Pancreas (tissue), 10 donors: ENCODE measurements at regions not wholly inside any gene's neighbourhood (a gene's known extent, or its start where the extent isn't known, plus 50 kb on each side); places are given as distances from the start of the nearest gene placed in this dataset.

Experiments
- ATAC-seq, 4 donors: fragments of 200-7000 bp; cut with Tn5 transposase; one replicate each; pipeline versions ENCODE4 v1.8.0 to v1.9.1; 2020; ENCODE audit warnings: mild to moderate bottlenecking in 4 of 4, moderate library complexity in 4 of 4
- DNase-seq, 6 donors: peaks; one replicate each; pipeline ENCODE4 v3.0.0-alpha.2; 2020
- FAIRE-seq: peaks from 2 replicates; lab custom pipeline; 2012; peaks lifted over from hg19 to GRCh38; lab: Jason Lieb, UNC
- H3K27ac ChIP-seq, 4 donors: fragments of 200-600 bp; sonication (generic); 1 replicate in 3 of 4; 2 replicates in 1 of 4; pipeline versions ENCODE4 v1.5.0 to v1.8.0; 2020
- H3K27me3 ChIP-seq, 4 donors: fragments of 200-600 bp; one replicate each; pipeline ENCODE4 v1.8.0; 2021
- H3K36me3 ChIP-seq, 3 donors: fragments of 200-600 bp; sonication (generic) in 1 of 3; one replicate each; pipeline versions ENCODE4 v1.5.0 to v1.8.0; 2020 to 2021
- H3K4me1 ChIP-seq, 3 donors: fragments of 200-600 bp; one replicate each; pipeline ENCODE4 v1.8.0; 2021
- H3K4me3 ChIP-seq, 4 donors: fragments of 200-600 bp; sonication (generic) in 2 of 4; one replicate each; pipeline versions ENCODE4 v1.5.0 to v1.8.0; 2020 to 2021
- H3K9me3 ChIP-seq, 4 donors: fragments of 200-600 bp; one replicate each; pipeline ENCODE4 v1.8.0; 2021
- WGBS, 2 donors: extraction: QIAGEN DNeasy Blood & Tissue Kit; methylation state at CpG; one replicate each; pipeline ENCODE4 v1.1.7; 2013; 5-methylcytosine and 5-hydroxymethylcytosine counted together
- intact Hi-C, 3 donors: fragments of 100-400 bp; cut with DNase I; formaldehyde crosslinking; loops; one replicate each; pipeline versions ENCODE4 v1.11.1 to v1.14.2; 2022
- TF ChIP-seq, protein P1 (sequence below), 4 donors: fragments of 200-600 bp; sonication (generic) in 3 of 4; IDR thresholded peaks; one replicate each; pipeline versions ENCODE4 v1.5.0 to v1.8.0; 2021; ENCODE audit warnings: antibody characterized with exemption in 4 of 4
- donor health status: healthy with polysubstance abuse.
- donor health status: DM: no; HTN: no; CAD: no; lungs with moderate emphysema.
- donor health status: DM: no; HTN: no; CAD: no.
- donor health status: control.
- donor health status: control.
- donor health status: Bipolar disorder and iron deficiency.
- donor health status: DM: yes; HTN: yes; CAD: no.
- donor health status: DM: no; HTN: no; CAD: no.
- donor health status: DM: no; HTN: no; CAD: no.
- donor health status: DM: yes; HTN: yes; CAD: no.

DNA sequence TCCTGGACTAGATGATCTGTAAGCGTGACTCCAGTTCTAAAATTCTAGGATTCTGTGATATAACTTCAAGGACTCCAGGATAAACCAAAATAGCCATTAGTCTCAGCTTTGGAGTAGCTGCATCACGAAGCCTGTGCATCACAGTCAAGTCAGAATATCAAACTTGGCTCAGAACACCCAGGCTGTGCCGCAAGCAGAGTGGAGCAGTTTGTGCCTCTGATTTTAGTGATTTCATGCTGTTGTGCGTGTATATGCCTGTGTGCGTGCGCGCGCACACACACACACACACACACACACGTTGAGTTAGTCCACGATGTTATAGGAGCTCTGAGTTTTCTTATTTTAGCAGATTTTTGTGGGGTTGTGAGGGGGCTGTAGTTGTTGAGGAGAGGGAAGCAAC, 356.6 kb upstream of the KCNH8 start:
- TF ChIP-seq, protein P1, sequence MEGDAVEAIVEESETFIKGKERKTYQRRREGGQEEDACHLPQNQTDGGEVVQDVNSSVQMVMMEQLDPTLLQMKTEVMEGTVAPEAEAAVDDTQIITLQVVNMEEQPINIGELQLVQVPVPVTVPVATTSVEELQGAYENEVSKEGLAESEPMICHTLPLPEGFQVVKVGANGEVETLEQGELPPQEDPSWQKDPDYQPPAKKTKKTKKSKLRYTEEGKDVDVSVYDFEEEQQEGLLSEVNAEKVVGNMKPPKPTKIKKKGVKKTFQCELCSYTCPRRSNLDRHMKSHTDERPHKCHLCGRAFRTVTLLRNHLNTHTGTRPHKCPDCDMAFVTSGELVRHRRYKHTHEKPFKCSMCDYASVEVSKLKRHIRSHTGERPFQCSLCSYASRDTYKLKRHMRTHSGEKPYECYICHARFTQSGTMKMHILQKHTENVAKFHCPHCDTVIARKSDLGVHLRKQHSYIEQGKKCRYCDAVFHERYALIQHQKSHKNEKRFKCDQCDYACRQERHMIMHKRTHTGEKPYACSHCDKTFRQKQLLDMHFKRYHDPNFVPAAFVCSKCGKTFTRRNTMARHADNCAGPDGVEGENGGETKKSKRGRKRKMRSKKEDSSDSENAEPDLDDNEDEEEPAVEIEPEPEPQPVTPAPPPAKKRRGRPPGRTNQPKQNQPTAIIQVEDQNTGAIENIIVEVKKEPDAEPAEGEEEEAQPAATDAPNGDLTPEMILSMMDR (IDR thresholded peaks at IDR 0.05), result no peak
- intact Hi-C loops, result no loop called here
- Histone ChIP-seq H3K4me1 (no peaks in the 10 kb centered on the region), H3K36me3 (no peaks in the 10 kb centered on the region), H3K9me3 (no peaks in the 10 kb centered on the region), H3K27ac (no peak overlapping the region), H3K4me3 (no peak overlapping the region), H3K27me3 (no peaks in the 10 kb centered on the region)
- ATAC-seq, result no peak
- FAIRE-seq, result no peak
- WGBS, 2 donors, result 83 to 85% methylated on average over 10 of the region's 10 CpGs
- no peak for DNase-seq

DNA sequence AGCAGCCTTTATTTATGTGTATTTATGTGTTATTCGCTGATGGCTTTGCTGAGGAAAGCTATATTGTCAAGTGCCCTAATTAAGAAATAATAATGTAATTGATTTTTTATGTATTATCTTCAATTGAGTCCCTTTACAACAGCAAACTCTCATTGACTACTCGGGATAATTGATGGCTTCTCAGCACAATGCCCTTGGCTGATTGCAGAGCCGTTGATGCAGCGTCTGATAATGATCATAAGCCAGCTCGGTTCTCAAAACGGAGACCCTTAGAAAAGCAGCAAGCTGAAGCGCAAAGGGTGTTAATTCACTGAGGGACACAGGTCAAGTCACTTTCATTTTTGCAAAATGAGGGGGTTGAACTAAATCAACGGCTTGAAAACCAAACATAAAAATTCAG, 357.1 kb upstream of the KCNH8 start:
- Histone ChIP-seq H3K27ac (no peak overlapping the region), H3K4me3 (no peak overlapping the region), H3K27me3 (no peaks in the 10 kb centered on the region), H3K36me3 (no peaks in the 10 kb centered on the region), H3K9me3 (no peaks in the 10 kb centered on the region), H3K4me1 (no peaks in the 10 kb centered on the region)
- intact Hi-C loops, result no loop called here
- WGBS, 2 donors, result 41 to 46% methylated on average over 8 of the region's 8 CpGs
- no peak for ATAC-seq
- no peak for DNase-seq
- TF ChIP-seq, protein P1 (IDR thresholded peaks at IDR 0.05), result no peak
- no peak for FAIRE-seq

DNA sequence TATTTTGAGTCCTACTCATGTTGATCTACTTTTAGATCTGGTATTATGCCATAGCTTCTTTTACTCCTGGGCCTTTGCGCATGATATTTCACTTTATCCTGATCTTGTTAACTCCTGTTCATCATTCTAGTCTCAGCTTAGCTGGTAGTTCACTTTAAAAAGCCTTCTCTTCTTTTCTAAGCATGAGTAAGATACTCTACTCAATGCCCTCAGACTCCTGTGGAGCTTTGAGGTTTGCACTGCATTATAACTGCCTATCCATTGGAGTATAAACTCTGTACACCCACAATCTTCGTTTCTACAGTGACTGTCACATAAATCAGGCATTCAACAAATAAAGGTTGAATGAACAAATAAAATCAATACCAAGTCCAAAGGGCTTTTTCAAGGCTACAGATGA, 357.9 kb upstream of the KCNH8 start:
- WGBS, 2 donors, result 52 to 54% methylated on average over 2 of the region's 2 CpGs
- intact Hi-C loops, result no loop called here
- no peak for FAIRE-seq
- H3K4me3 ChIP-seq, result no peak overlapping the region
- no peaks in the 10 kb centered on the region for H3K27me3 ChIP-seq
- H3K4me1 ChIP-seq, result no peaks in the 10 kb centered on the region
- peak in 1 of 4 donors; percentile 39 for ATAC-seq
- DNase-seq, result no peak
- H3K9me3 ChIP-seq, result no peaks in the 10 kb centered on the region
- no peaks in the 10 kb centered on the region for H3K36me3 ChIP-seq
- H3K27ac ChIP-seq, result no peak overlapping the region
- TF ChIP-seq, protein P1 (IDR thresholded peaks at IDR 0.05), result no peak

DNA sequence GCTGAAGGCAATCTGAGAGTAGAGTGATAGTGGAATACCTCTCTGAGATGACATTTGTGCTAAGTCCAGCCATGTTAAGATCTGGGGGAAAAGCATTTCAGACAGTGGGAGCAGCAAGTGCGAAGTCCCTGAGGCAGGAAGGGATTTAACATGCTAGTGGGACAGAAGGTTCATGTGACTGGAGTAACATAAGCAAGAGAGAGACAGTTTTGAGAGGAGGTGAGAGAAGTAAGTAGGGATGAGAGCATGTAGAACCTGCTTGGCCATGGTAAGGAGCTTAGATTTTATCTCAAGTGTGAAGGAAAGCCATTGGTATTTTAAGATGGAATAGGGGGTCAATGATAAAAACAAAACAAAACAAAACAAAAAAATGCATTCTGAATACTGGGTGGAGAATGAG, 358.6 kb upstream of the KCNH8 start:
- Histone ChIP-seq H3K27ac (no peak overlapping the region), H3K36me3 (no peaks in the 10 kb centered on the region), H3K4me3 (no peak overlapping the region), H3K9me3 (no peaks in the 10 kb centered on the region), H3K27me3 (no peaks in the 10 kb centered on the region), H3K4me1 (no peaks in the 10 kb centered on the region)
- no peak for DNase-seq
- 98 to 100% methylated on average over 1 of the region's 1 CpG for WGBS, 2 donors
- FAIRE-seq, result no peak
- TF ChIP-seq, protein P1 (IDR thresholded peaks at IDR 0.05), result no peak
- ATAC-seq, result no peak
- intact Hi-C loops, result no loop called here

DNA sequence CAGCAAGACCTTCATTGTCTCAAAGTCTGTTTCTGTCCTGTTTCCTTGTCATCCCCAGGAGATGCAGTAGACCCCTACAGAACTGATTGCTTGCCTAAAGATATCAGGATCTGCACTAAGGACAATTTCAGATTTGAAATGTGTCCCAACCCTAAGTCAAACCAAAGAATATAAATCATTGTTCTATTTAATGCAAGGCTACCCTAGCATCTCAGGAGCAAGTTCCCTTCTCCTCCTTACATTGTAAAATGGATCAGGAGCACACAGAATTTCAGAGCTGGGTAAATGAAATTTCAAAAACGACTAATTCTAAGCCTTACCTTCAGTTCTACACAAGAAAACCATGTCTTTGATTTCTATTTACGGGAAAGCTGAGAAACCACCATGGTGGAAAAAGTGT, 360.9 kb upstream of the KCNH8 start:
- H3K4me3 ChIP-seq, result no peak overlapping the region
- no peak for FAIRE-seq
- TF ChIP-seq, protein P1 (IDR thresholded peaks at IDR 0.05), result no peak
- no peaks in the 10 kb centered on the region for H3K27me3 ChIP-seq
- no peaks in the 10 kb centered on the region for H3K36me3 ChIP-seq
- H3K4me1 ChIP-seq, result no peaks in the 10 kb centered on the region
- H3K9me3 ChIP-seq, result no peaks in the 10 kb centered on the region
- H3K27ac ChIP-seq, result no peak overlapping the region
- intact Hi-C loops, result no loop called here
- ATAC-seq, result no peak
- DNase-seq, result no peak
- WGBS, 2 donors, result 88 to 91% methylated on average over 2 of the region's 2 CpGs
